ENCODE measurements at regions not wholly inside any gene's neighbourhood (a gene's known extent, or its start where the extent isn't known, plus 50 kb on each side); places are given as distances from the start of the nearest gene placed in this dataset.

DNA sequence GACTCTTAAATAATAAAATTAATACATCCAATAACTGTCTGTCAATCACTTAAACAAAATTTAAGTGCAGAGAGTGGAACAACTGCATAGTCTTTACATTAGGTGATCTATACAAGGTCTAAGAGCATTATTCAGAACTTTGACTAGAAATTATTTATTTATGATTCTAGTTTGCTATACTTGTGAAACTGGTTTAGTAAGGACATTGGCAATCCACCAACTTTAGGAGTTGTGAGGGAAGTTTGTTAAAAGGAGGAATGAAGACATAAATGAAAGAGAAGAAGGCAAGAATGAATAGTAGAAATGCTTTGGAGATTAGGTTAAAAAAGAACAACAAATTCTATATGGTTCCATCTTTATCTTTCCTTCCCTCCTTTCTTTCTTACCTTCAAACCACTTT, 217.5 kb downstream of the GPD2 start:
- TF ChIP-seq, protein P1, sequence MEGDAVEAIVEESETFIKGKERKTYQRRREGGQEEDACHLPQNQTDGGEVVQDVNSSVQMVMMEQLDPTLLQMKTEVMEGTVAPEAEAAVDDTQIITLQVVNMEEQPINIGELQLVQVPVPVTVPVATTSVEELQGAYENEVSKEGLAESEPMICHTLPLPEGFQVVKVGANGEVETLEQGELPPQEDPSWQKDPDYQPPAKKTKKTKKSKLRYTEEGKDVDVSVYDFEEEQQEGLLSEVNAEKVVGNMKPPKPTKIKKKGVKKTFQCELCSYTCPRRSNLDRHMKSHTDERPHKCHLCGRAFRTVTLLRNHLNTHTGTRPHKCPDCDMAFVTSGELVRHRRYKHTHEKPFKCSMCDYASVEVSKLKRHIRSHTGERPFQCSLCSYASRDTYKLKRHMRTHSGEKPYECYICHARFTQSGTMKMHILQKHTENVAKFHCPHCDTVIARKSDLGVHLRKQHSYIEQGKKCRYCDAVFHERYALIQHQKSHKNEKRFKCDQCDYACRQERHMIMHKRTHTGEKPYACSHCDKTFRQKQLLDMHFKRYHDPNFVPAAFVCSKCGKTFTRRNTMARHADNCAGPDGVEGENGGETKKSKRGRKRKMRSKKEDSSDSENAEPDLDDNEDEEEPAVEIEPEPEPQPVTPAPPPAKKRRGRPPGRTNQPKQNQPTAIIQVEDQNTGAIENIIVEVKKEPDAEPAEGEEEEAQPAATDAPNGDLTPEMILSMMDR (IDR thresholded peaks at IDR 0.05; ENCODE audit: extremely low read depth in 1 of 2, insufficient read depth in 1 of 2, low read depth in 1 of 2, low read length in 2 of 2), result no peak
- TF ChIP-seq EZH2 (IDR thresholded peaks at IDR 0.05; ENCODE audit: borderline replicate concordance, low read depth, low read length, severe bottlenecking) (no peak), POLR2A (IDR thresholded peaks at IDR 0.05; ENCODE audit: low read depth, low read length) (no peak), JUN (IDR thresholded peaks at IDR 0.05; ENCODE audit: borderline replicate concordance, insufficient read depth, insufficient read length, low read depth) (no peak), POLR2AphosphoS5 (IDR thresholded peaks at IDR 0.05; ENCODE audit: insufficient read depth, low read depth, low read length) (no peak), MYC (IDR thresholded peaks at IDR 0.05; ENCODE audit: low read depth, low read length) (no peak), FOS (IDR thresholded peaks at IDR 0.05; ENCODE audit: borderline replicate concordance, insufficient read depth, low read length) (no peak), GATA2 (IDR thresholded peaks at IDR 0.05; ENCODE audit: insufficient read depth, insufficient read length, low read depth, low read length) (no peak)
- TF ChIP-seq, protein P2, sequence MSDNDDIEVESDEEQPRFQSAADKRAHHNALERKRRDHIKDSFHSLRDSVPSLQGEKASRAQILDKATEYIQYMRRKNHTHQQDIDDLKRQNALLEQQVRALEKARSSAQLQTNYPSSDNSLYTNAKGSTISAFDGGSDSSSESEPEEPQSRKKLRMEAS (IDR thresholded peaks at IDR 0.05; ENCODE audit: insufficient read depth, insufficient read length), result no peak

Measured in endothelial cell of umbilical vein (primary cell).